Fibroblast of lung (primary cell): ENCODE measurements at regions not wholly inside any gene's neighbourhood (a gene's known extent, or its start where the extent isn't known, plus 50 kb on each side); places are given as distances from the start of the nearest gene placed in this dataset.

Experiments
- EZH2 ChIP-seq: IDR thresholded peaks from 2 replicates; pipeline ENCODE4 v1.5.1; 2012; ENCODE audit warnings: low read length, control low read depth, mild to moderate bottlenecking; ENCODE audit errors: missing control alignments
- TF ChIP-seq, protein P1 (sequence below), 2 donors: IDR thresholded peaks in 1 of 2; conservative IDR thresholded peaks in 1 of 2; 1 replicate in 1 of 2; 2 replicates in 1 of 2; pipeline ENCODE4 v1.5.1; 2011 to 2012; ENCODE audit warnings: low read length in 2 of 2, control low read depth in 1 of 2, inconsistent platforms in 1 of 2, low read depth in 1 of 2, mild to moderate bottlenecking in 1 of 2

DNA sequence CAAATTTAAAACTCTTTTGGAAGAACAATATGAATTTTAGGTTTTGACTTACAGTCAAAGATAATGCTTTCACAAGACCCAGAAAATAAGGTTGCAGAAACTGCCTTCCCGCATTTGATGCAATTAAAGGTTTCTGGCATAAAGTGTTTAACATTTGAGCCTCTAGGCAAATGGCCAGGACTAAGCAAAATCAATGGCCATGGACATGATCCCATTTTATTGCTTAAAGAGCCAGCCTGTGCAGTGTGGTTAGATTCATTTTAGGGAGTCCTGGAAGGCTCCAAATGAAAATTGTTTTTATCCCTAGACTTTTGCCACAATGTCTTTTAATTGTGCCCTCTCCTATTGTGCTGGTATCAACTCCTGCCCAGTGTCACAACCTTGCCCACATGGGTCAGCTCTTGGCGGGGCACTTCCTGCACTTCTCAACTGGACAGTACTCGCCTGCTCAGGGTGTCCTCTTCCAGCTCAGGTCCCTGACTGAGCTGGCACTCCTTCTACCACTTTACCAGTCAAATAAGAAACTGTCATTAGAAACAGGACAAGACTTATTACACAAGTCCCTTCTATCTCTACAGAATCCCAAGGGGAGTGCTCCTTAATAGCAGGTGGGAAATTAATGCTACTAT lies 208.4 kb upstream of the NPY2R start:
- TF ChIP-seq, protein P1, sequence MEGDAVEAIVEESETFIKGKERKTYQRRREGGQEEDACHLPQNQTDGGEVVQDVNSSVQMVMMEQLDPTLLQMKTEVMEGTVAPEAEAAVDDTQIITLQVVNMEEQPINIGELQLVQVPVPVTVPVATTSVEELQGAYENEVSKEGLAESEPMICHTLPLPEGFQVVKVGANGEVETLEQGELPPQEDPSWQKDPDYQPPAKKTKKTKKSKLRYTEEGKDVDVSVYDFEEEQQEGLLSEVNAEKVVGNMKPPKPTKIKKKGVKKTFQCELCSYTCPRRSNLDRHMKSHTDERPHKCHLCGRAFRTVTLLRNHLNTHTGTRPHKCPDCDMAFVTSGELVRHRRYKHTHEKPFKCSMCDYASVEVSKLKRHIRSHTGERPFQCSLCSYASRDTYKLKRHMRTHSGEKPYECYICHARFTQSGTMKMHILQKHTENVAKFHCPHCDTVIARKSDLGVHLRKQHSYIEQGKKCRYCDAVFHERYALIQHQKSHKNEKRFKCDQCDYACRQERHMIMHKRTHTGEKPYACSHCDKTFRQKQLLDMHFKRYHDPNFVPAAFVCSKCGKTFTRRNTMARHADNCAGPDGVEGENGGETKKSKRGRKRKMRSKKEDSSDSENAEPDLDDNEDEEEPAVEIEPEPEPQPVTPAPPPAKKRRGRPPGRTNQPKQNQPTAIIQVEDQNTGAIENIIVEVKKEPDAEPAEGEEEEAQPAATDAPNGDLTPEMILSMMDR (conservative IDR thresholded peaks at IDR 0.05 in 1 of 2, IDR thresholded peaks at IDR 0.05 in 1 of 2; ENCODE audit: low read depth in 1 of 2, low read length in 2 of 2): no peak
- TF ChIP-seq EZH2: no peak
